Fibroblast of skin of back (primary cell): ENCODE measurements at regions not wholly inside any gene's neighbourhood (a gene's known extent, or its start where the extent isn't known, plus 50 kb on each side); places are given as distances from the start of the nearest gene placed in this dataset.
"Not testable (repeated sequence)": the region's sequence is repeated elsewhere in the genome, so short reads cannot be mapped to it uniquely, and the experiment has no call there.

Experiments
- DNase-seq: peaks from one replicate; pipeline ENCODE4 v3.0.0-alpha.2; 2013

- no peak for DNase-seq
Observed at GRCh38 chr13:76829572-76830327, 56.5 kb downstream of the KCTD12 start.

GRCh38 chr13:76828316-76828741, 57.9 kb downstream of the KCTD12 start:
- peak; percentile 44 for DNase-seq

DNA sequence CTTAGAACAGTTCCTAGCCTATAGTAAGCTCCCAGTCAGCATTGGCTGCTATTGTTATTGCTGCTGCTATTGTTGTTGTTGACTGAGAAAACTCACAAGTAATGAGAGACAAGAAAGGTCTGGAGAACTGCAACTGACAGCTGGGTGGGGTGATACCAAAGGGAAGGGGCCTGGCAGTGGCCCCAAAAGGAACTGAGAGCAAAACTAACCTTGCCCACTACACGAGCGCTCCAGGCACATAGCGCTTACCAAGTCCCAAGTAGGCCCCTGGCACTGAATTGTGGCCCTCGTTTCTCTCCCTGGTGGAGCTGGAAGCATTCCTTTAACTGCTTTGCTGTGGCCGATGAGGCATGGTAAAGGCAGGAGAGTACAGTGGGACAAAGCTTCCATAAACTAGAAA, 59.7 kb downstream of the KCTD12 start:
- DNase-seq, result no peak

DNA sequence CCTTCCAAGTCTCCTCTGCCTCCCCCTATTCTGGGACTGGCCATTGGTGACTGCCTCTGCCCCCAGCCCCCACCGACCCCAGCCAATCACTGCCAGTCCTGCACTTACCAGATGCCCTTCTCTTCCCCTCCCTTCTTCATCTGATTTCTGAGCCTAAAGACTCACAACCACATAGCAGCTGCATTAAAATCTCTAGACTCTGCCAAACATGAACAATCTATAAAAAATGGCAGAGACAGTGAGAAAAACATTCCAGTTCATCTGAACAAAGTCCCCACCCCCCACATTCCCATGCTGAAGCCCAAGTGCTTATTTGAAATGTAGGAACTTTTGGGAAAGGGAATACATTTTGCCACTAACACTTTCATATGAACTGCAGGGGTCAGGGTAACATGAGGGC, 60.8 kb downstream of the KCTD12 start:
- DNase-seq, result peak; percentile 80

DNA sequence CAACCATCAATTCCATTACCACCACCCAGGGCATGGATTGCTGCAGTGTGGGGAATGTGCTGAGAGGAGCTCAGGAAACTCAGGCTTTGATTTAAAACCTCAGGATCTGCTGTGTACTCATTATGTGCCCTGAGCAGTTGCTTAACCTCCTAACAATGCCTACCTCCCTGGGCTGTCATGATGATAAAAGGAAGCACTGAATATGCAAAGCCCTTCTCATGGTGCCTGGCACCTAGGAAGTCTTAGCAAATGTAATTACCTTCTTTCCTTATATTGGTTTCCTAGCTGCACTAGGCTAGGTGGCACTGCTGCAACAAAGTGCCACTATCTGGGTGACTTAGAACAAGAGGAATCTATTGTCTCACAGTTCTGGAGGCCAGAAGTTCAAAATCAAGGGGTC, 62.2 kb downstream of the KCTD12 start:
- no peak for DNase-seq

GRCh38 chr13:76822698-76823267, 63.4 kb downstream of the KCTD12 start:
- peak; percentile 50 for DNase-seq

- not testable (repeated sequence) for DNase-seq
Observed at GRCh38 chr13:76821222-76821621, 65.0 kb downstream of the KCTD12 start.

DNA sequence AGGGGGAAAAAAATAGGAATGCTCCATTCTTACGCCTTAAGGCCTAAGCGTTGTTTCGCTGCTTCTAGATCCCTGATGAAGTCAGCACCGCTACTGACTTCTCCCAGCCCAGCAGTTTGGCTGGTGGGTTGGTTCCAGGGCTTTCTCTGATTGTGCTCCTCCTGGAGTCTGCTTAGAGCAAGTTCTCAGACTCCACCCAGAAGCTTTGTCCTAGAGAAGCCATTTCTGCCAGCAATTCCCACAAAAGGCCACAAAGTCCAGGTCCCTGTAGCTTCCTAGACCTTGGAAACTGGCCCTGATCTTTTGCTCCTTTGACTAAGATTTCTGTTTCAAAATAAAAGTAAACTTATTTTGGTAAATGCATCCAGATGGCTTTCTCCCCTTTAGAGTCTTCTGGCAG, 65.4 kb downstream of the KCTD12 start:
- no peak for DNase-seq

DNA sequence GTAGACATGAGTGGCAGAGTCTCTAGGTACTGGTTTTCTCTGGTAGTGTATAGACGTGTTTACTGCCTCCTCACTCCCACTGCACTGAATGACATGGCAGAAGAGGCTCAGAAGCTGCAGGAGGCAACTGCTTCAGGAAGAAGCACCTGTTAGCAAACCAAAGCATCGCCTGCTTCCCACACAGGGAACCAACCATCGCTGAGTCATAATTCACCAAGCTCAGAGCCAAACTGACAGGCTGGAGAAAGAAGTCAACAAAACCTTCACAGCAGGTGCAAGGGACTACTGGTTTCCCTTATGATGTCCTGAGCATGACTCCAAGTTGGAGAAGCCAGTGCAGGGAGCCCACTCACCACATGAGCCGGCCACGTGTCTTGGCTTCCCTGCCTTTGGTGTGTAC, 69.8 kb downstream of the KCTD12 start:
- DNase-seq, result no peak

DNA sequence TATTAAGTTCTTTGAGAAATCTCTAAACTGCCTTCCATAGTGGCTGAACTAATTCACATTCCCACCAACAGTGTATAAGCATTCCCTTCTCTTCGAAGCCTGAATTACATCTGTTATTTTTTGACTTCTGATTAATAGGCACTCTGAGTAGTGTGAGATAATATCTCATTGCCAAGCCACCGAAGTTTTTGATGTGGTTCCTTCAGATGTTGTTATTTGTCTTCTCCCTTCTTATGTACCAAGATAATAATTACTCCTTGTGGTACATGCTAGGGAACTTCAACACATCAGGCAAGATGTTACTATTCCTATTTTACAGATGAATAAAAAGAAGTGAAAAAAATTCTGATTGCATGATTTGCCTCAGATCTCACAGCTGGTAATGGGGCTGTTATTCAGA, 70.9 kb downstream of the KCTD12 start:
- no peak for DNase-seq

DNA sequence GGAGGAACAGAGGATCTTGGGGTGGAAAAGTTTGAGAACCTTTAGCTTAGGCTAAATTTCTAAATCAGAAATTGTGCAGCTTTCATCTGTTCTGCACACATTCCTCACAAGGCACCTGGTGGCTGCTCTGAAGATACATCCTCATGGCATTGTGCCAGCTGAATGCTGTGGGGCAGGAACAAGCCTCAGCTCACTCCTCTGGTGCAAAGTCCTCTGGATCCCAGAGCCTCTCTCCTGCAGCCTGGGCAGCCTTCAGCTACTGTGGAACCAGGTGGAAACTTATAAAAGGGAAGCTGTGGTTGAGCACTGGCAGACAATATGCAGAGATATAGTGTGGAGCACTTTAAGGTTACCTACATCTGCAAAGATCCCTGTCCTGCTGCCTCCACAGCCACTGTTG, 72.3 kb downstream of the KCTD12 start:
- no peak for DNase-seq

- DNase-seq, result no peak
Observed at GRCh38 chr13:76813000-76813691, 73.1 kb downstream of the KCTD12 start.

- DNase-seq, result peak; percentile 59
Observed at GRCh38 chr13:76812206-76812897, 73.9 kb downstream of the KCTD12 start.

DNA sequence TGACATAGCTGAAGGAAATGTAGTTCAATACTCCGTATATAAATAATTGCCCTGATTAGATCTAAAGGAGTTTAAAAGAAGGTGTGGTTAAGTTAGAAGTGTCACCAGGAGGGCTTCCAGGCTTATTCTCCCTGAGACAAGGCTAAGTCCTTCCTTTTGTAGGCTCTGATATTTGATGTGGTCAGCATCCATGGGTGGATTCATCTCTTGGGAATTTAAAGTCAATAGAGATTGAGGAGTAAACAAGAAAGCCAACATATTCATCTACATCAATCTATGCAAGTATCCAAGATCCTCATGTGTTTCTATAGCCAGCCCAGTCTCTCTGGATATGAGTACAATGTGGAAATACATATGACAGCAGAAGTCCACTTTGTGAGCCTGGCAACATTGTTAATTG, 76.8 kb downstream of the KCTD12 start:
- DNase-seq, result peak; percentile 42

DNA sequence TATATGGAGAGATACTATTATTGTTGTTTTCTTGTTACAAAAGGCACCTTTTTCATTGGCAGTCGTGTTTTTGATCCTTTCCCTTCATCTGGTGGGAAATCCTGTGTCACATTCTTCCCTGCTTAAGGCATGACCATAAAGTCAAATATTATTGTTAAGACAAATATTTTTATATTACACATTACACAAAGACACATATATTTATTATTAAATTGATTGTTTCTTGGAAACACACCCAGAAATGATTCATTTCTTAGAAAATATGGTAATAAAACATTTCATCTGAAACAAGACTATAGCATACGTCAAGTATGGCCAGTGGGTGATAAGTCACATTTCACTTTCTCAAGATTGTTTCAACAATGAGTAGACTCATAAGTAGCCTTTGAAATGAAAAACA, 77.3 kb downstream of the KCTD12 start:
- peak; percentile 80 for DNase-seq

GRCh38 chr13:76804801-76805200, 81.4 kb downstream of the KCTD12 start:
- no peak for DNase-seq

GRCh38 chr13:76803831-76804230, 82.4 kb downstream of the KCTD12 start:
- DNase-seq, result no peak

DNA sequence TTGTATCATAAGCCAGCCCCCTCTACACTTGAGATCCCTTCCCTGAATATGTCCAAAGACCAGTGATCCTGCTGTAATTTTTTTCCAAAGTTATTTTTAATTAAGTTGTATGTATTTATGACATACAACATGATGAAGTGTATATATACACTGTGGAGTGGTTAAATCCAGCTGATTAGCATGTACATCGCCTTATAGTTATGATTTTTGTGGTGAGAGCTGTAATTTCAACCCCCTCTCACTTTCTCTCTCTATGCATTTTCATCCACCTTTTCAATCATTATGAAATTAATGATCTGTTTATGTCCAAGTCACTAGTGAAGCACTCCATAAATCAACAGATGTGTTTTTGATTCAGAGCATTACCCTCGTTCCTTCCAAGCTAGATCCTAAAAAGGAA, 85.3 kb downstream of the KCTD12 start:
- DNase-seq, result no peak

DNA sequence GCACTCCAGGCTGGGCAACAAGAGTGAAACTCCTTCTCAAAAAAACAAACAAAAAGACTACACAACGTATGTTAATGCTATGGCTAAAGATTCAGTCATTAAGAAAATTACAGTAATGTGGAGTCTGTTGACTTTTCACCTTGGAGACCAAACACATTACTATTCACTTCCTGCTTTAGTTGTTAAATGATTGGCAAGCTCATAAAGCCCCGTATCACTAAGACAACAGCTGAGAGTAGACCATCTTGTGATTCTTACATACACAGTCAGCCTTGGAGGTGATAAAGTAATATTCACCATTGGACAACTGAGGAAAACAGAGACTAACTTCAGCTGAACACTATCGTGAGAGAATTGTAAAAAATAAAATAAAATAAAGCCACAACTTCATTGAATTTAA, 86.5 kb downstream of the KCTD12 start:
- DNase-seq, result peak; percentile 36

DNA sequence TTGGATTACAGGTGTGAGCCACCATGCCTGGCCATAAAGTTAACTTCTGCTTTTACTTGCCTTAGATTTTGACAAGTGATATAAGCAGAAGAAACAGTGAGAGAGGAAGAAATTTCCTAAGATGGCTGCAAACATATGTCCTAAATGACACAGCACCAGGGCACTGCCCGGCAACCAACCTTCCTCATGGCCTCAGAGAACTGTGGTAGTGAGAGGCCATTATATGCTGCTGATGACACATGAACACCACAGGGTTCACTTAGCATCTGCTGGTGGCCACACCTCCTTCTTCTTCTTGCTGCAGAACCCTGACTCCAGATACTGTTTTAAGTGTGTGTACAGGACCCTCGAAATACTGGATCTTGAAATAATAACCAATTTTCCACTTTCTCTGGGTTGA, 88.2 kb downstream of the KCTD12 start:
- DNase-seq, result no peak

DNA sequence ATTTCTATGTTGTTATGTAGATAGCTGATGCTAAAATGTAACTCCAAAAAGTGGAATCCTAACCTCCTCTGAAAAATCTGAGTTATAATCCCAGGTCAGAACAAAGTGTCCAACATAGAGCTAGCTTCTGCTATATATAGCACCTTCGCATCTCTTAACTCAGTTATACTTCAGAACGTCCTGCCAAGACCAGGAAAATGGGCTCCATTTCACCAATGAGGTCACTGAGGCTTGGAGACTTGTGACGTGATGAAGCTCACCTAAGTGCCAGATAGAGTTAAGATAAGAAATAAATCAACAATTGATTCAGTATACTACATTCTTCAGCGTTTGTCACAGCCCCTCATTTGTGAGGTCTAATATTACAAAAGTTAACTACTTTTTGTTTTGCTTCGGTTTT, 88.8 kb downstream of the KCTD12 start:
- DNase-seq, result no peak

GRCh38 chr13:76796851-76797250, 89.4 kb downstream of the KCTD12 start:
- no peak for DNase-seq
